ENCODE measurements at regions not wholly inside any gene's neighbourhood (a gene's known extent, or its start where the extent isn't known, plus 50 kb on each side); places are given as distances from the start of the nearest gene placed in this dataset.
"Not testable (repeated sequence)": the region's sequence is repeated elsewhere in the genome, so short reads cannot be mapped to it uniquely, and the experiment has no call there.

DNA sequence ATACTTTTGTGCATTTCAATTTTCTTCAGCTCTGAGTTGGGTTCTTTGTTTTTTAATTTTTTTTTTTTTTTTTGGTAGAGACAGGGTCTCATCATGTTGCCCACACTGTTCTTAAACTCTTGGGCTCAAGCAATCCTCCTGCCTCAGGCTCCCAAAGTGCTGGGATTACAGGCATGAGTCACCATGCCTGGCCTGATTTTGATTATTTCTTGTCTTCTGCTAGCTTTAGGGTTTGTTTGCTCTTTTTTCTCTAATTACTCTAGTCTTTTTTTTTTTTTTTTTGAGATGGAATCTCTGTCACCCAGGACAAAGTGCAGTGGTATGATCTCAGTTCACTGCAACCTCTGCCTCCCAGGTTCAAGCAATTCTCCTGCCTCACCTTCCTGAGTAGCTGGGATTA is 270.7 kb downstream of the MAP2K6 start:
- TF ChIP-seq, protein P1, sequence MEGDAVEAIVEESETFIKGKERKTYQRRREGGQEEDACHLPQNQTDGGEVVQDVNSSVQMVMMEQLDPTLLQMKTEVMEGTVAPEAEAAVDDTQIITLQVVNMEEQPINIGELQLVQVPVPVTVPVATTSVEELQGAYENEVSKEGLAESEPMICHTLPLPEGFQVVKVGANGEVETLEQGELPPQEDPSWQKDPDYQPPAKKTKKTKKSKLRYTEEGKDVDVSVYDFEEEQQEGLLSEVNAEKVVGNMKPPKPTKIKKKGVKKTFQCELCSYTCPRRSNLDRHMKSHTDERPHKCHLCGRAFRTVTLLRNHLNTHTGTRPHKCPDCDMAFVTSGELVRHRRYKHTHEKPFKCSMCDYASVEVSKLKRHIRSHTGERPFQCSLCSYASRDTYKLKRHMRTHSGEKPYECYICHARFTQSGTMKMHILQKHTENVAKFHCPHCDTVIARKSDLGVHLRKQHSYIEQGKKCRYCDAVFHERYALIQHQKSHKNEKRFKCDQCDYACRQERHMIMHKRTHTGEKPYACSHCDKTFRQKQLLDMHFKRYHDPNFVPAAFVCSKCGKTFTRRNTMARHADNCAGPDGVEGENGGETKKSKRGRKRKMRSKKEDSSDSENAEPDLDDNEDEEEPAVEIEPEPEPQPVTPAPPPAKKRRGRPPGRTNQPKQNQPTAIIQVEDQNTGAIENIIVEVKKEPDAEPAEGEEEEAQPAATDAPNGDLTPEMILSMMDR (IDR thresholded peaks at IDR 0.05): not testable (repeated sequence)
- TF ChIP-seq POLR2A (IDR thresholded peaks at IDR 0.05): not testable (repeated sequence)

All from testis (tissue), 2 donors.